GM20000 (cell line): ENCODE measurements at regions not wholly inside any gene's neighbourhood (a gene's known extent, or its start where the extent isn't known, plus 50 kb on each side); places are given as distances from the start of the nearest gene placed in this dataset.
"Not testable (repeated sequence)": the region's sequence is repeated elsewhere in the genome, so short reads cannot be mapped to it uniquely, and the experiment has no call there.

Experiments
- DNase-seq: peaks from one replicate; pipeline ENCODE4 v3.0.0; 2012; ENCODE audit warnings: low spot score
- TF ChIP-seq, protein P1 (sequence below): IDR thresholded peaks from 2 replicates; pipeline ENCODE4 v1.5.1; 2012; ENCODE audit warnings: mild to moderate bottlenecking, control low read depth; ENCODE audit errors: extremely low read depth, missing control alignments

DNA sequence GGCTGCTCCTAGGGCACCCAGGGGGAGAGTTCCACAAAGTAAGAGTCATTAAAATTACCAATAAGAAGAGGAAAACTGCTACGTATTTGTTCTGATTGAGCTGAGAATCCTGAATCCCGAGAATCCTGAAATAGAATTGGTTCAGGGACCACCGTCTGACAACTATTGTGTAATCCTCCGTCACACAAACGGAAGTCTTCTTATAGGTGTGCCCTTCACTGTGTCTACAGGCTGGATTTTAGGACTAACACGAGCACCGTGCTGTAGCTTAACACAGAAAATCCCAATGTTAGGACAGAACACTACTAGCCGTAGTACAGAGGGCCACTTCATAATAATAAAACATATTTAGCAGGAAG is 50.6 kb upstream of the RNF182 start:
- TF ChIP-seq, protein P1, sequence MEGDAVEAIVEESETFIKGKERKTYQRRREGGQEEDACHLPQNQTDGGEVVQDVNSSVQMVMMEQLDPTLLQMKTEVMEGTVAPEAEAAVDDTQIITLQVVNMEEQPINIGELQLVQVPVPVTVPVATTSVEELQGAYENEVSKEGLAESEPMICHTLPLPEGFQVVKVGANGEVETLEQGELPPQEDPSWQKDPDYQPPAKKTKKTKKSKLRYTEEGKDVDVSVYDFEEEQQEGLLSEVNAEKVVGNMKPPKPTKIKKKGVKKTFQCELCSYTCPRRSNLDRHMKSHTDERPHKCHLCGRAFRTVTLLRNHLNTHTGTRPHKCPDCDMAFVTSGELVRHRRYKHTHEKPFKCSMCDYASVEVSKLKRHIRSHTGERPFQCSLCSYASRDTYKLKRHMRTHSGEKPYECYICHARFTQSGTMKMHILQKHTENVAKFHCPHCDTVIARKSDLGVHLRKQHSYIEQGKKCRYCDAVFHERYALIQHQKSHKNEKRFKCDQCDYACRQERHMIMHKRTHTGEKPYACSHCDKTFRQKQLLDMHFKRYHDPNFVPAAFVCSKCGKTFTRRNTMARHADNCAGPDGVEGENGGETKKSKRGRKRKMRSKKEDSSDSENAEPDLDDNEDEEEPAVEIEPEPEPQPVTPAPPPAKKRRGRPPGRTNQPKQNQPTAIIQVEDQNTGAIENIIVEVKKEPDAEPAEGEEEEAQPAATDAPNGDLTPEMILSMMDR, result no peak
- DNase-seq, result no peak

DNA sequence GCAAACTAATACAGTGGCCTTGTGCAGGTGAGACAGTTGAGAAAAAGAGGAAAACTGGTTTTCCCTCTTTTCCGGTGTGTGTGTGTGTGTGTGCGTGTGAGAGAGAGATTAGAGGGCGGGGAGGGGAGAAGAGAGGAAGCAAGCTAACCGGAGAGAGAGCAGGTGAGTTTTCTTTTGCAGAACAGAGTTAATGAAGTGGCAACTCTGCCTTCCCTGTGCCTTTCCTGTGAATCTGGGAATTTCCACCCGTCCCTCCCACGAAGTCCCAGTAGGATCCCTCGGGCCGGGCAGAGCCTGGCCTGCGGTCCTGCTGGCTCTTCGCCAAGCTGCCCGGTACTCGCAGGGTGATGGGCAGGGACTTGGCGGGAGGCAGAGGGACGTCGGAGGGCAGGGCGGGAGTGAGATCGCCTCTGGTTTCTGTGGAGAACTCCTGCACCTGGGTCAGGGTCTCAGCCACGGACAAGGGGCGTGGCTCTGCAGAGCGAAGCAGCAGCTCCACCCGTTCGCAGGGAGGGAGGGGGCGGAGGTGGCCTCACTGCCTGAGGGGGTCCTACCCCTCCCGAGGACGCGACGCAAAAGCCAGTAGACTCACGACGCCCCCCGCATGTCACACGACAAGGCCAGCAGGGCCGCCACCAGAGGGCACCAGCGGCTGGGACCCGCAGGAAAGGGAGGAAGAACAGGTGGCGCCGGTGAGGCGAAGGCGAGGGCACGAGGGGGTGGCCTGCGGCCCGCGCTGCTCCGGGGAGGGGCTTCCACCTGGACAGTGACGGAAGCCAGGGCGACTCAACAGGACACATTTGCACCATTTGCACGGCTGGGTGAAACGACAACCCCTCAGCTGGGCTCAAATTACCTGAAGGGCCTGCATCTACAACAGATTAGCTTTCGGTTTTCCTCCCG is 51.2 kb upstream of the RNF182 start:
- DNase-seq, result peak; percentile 89
- TF ChIP-seq, protein P1, result peak; percentile 81

DNA sequence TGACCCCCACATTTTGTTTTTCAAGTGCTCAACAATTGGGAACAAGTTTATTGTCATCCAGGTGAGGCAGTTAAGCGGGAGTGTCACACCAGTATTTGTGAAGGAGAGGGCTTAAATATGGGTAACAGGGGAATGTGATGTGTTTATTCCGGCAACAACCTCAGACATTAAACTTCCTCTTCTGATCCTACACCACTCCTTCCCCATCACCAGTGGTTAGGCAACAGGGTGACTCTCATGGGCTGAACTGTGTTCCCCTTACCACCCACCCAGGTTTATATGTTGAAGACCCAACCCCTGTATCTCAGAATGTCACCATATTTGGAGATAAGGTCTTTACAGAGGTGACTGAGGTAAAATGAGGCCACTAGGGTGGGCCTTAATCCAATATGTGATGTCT is 52.1 kb upstream of the RNF182 start:
- TF ChIP-seq, protein P1, result no peak
- no peak for DNase-seq

DNA sequence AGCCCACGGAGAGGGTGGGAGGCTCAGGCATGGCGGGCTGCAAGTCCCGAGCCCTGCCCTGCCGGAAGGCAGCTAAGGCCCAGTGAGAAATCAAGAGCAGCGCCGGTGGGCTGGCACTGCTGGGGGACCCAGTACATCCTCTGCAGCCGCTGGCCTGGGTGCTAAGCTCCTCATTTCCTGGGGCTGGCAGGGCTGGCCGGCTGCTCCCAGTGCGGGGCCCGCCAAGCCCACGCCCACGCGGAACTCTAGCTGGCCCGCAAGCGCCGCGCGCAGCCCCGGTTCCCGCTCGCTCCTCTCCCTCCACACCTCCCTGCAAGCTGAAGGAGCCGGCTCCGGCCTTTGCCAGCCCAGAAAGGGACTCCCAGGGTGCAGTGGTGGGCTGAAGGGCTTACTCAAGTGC is 52.7 kb upstream of the RNF182 start:
- DNase-seq, result not testable (repeated sequence)

DNA sequence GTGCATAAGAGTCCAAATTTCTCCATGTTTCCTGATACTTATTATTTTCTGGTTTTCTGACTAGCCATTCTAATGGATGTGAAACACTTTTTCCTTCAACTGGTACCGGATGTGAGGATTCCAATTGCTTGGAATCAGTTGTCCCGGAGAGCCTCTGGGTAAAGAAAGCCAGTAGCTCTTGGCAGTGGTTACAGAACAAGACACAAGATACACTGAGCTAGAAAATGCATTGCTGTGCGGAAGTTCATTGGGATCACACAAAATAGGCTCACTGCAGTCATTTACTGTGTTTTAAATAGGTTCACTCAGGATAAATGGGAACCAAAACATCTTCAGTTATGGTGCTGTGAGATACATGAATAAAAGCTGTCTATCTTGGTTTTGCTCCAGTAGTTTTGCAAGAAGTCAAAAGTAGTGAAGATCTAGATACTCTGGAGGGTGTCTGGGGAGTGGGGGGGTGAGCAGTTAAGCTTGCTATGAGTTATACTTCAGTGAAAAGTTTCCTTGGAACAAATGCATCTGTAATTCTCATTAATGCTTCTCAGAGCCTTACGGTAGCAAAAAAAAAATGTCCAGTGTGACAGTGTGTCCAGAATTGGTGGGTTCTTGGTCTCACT is 54.4 kb upstream of the RNF182 start:
- TF ChIP-seq, protein P1, result no peak

DNA sequence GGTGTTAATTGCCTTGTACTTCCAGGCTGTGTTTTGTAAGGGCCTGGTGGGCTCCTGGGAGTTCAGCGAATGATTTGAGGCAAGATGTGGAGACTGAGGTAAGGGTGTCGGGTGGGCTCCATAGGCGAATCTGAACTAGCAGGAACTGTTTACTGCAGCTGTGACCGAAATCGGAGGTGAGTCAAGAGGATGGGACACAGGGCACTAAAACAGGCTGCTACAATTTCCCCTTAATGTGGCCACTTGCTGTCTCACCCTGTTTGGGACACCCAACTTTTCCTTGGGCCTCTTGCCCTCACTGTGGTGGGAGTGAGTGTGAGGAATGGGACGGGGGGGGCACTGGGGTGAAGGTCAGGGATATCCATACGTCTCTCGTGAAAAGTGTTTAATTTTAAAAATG is 53.9 kb upstream of the MCUR1 start:
- no peak for DNase-seq
- TF ChIP-seq, protein P1, result no peak

More for the DNA sequence above, 54.4 kb upstream of the RNF182 start:
- DNase-seq, result no peak

DNA sequence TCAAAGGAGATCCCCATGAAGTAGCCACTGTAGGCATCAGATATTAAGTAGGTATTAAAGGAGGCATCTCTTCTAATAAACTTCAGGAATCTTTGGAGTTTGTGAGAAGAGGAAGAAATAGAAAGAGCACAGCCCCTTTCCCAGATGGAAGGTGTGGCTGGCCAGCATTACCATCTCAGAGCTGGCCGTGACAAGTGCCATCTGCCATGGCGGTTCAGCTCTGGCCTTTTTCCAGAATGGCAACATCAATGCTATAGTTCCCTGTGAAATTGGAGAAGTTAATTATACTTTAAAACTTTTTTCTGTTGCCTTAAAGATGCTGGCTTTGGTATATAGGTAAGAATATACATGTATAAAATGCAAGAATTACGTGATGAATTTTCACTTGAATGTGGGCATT is 51.9 kb upstream of the MCUR1 start:
- TF ChIP-seq, protein P1, result no peak
- no peak for DNase-seq
